GM12878 (cell line): ENCODE measurements at regions not wholly inside any gene's neighbourhood (a gene's known extent, or its start where the extent isn't known, plus 50 kb on each side); places are given as distances from the start of the nearest gene placed in this dataset.

ENCODE experiments used
- ATAC-seq: fragments of 200-7000 bp; cut with Tn5 transposase; 3 replicates; pipeline ENCODE4 v1.9.1; 2020; ENCODE audit warnings: mild to moderate bottlenecking, moderate library complexity
- BruUV-seq: library from RNA; stranded (reverse); fragments of 400-500 nt; replicated peaks from 2 replicates; lab custom pipeline; 2021; lab: Mats Ljungman, UMichigan
- CTCF ChIA-PET: fragments of 300-600 bp; sonication (Branson Sonifier 250); formaldehyde crosslinking; extraction: SDS; loops from one replicate; lab custom pipeline; 2021; ENCODE audit warnings: inconsistent platforms; lab: Yijun Ruan, JAX
- POLR2A ChIA-PET: fragments of 350-600 bp; formaldehyde crosslinking; extraction: SDS; loops from one replicate; lab custom pipeline; 2021; ENCODE audit warnings: inconsistent platforms; lab: Charles Lee
- RAD21 ChIA-PET: fragments of 300-600 bp; sonication (Branson Sonifier 250); formaldehyde crosslinking; loops from one replicate; lab custom pipeline; 2023; ENCODE audit warnings: antibody characterized with exemption; ENCODE audit not compliant: unreplicated experiment; lab: Charles Lee
- SMC1A ChIA-PET: fragments of 300-600 bp; sonication (Branson Sonifier 250); formaldehyde crosslinking; loops from one replicate; lab custom pipeline; 2023; ENCODE audit not compliant: unreplicated experiment, uncharacterized antibody; lab: Charles Lee
- DNase-seq: peaks from one replicate; pipeline ENCODE4 v3.0.0-alpha.2; 2011; ENCODE audit warnings: low read depth, low spot score
- FAIRE-seq: peaks from 3 replicates; lab custom pipeline; 2011; peaks lifted over from hg19 to GRCh38; lab: Jason Lieb, UNC
- H2AFZ ChIP-seq: 2 replicates; pipeline ENCODE4 v1.6.0; 2011; ENCODE audit warnings: low read depth, low read length, control low read depth; ENCODE audit not compliant: control insufficient read depth
- H3K27ac ChIP-seq: 2 replicates; pipeline ENCODE4 v1.5.1; 2011; ENCODE audit warnings: control low read depth; ENCODE audit not compliant: control insufficient read depth, insufficient read depth
- H3K27me3 ChIP-seq, 2 experiments: replicated peaks in 1 of 2; 2 replicates each; pipeline versions ENCODE4 v1.6.0 to v1.6.1; 2011; ENCODE audit warnings: low read length in 1 of 2; ENCODE audit not compliant: control insufficient read depth in 2 of 2, insufficient read depth in 2 of 2
- H3K36me3 ChIP-seq, 2 experiments: 2 replicates each; pipeline ENCODE4 v1.5.1; 2011; ENCODE audit warnings: low read length in 1 of 2; ENCODE audit not compliant: control insufficient read depth in 2 of 2, insufficient read depth in 2 of 2
- H3K4me1 ChIP-seq: 2 replicates; pipeline ENCODE4 v1.6.1; 2011; ENCODE audit warnings: mild to moderate bottlenecking, low read length, moderate library complexity, mixed read lengths; ENCODE audit not compliant: control insufficient read depth, insufficient read depth
- H3K4me2 ChIP-seq: 2 replicates; pipeline ENCODE4 v1.6.0; 2011; ENCODE audit warnings: control low read depth; ENCODE audit not compliant: control insufficient read depth, insufficient read depth
- H3K4me3 ChIP-seq: fragments of 200-600 bp; sonication (generic); 2 replicates; pipeline ENCODE4 v1.5.1; 2016
- H3K79me2 ChIP-seq: 2 replicates; pipeline ENCODE4 v1.6.0; 2011; ENCODE audit warnings: low read length; ENCODE audit not compliant: control insufficient read depth, insufficient read depth
- H3K9ac ChIP-seq: 2 replicates; pipeline ENCODE4 v1.8.0; 2011; ENCODE audit warnings: low read length, control low read depth, mixed read lengths; ENCODE audit not compliant: control insufficient read depth, insufficient read depth
- H3K9me3 ChIP-seq: replicated peaks from 3 replicates; pipeline ENCODE4 v1.5.1; 2011; ENCODE audit warnings: mild to moderate bottlenecking, low read length; ENCODE audit not compliant: control insufficient read depth, insufficient read depth
- H4K20me1 ChIP-seq: 2 replicates; pipeline ENCODE4 v1.6.0; 2011; ENCODE audit not compliant: control insufficient read depth, insufficient read depth
- MTA2 ChIP-seq: fragments of 450-650 bp; IDR thresholded peaks from 2 replicates; pipeline ENCODE4 v1.6.1; 2016; ENCODE audit warnings: low read depth, mild to moderate bottlenecking, moderate library complexity
- YBX1 ChIP-seq: fragments of 450-650 bp; IDR thresholded peaks from 2 replicates; pipeline ENCODE4 v1.6.1; 2016; ENCODE audit warnings: antibody characterized with exemption
- ZZZ3 ChIP-seq: IDR thresholded peaks from 2 replicates; pipeline ENCODE4 v1.6.1; 2011; ENCODE audit warnings: low read depth; ENCODE audit not compliant: control insufficient read depth, insufficient read length
- WGBS: methylation state at CpG from one replicate; pipeline ENCODE4 v1.1.6; 2016; ENCODE audit warnings: low lambda C conversion rate; ENCODE audit not compliant: insufficient replicate concordance, insufficient coverage; ENCODE audit errors: missing lambda C conversion rate; 5-methylcytosine and 5-hydroxymethylcytosine counted together
- in situ Hi-C: fragments of 300-500 bp; cut with MboI; formaldehyde crosslinking; loops from 9 replicates; pipeline ENCODE4 v1.14.3; 2018; ENCODE audit warnings: mixed read lengths
- intact Hi-C: fragments of 100-400 bp; cut with micrococcal nuclease; formaldehyde crosslinking; loops from one replicate; pipeline ENCODE4 v1.14.2; 2022; ENCODE audit not compliant: unreplicated experiment
- TF ChIP-seq, protein P1 (sequence below): fragments of 450-650 bp; IDR thresholded peaks from 2 replicates; pipeline ENCODE4 v1.6.1; 2017; ENCODE audit warnings: antibody characterized with exemption, mild to moderate bottlenecking, moderate library complexity
- TF ChIP-seq, protein P2 (sequence below): fragments of 450-650 bp; IDR thresholded peaks from 2 replicates; pipeline ENCODE4 v1.6.1; 2017; ENCODE audit warnings: mild to moderate bottlenecking, moderate library complexity

DNA sequence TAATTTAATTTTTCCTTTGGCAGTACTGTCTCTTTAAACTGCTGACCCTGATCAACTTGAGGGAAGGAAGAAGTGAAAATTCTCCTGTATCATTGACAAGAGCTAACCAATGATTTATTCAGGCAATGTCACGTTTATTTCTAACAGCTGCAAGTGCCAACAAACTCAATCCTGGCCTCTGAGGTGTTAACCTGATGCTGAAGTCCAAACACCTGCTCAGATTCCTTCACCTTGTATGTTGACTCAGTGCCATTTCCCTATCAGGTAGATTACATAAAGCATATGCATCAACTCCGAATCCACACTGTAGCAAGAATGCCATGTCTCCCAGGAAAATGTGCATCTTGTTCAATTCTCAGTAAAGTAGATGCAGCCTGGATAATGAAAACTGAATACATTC is 820.0 kb downstream of the XPNPEP1 start:
- Histone ChIP-seq H3K79me2 (no peaks in the 10 kb centered on the region), H3K36me3 (no peaks in the 10 kb centered on the region), H2AFZ (no peak overlapping the region), H3K9me3 (no peaks in the 10 kb centered on the region), H3K27ac (no peak overlapping the region), H3K4me1 (no peaks in the 10 kb centered on the region), H3K4me3 (no peak overlapping the region), H3K27me3 (no peaks in the 10 kb centered on the region), H4K20me1 (no peaks in the 10 kb centered on the region)
- WGBS = 3% methylated on average over 2 of the region's 2 CpGs
- no peak for FAIRE-seq
- in situ Hi-C loops = no loop called here
- no peak for ATAC-seq
- BruUV-seq = no TSS peak
- ChIA-PET POLR2A (no interaction called here), RAD21 (no interaction called here), CTCF (no interaction called here), SMC1A (no interaction called here)
- DNase-seq = no peak
- intact Hi-C loops = no loop called here
- TF ChIP-seq, protein P1, sequence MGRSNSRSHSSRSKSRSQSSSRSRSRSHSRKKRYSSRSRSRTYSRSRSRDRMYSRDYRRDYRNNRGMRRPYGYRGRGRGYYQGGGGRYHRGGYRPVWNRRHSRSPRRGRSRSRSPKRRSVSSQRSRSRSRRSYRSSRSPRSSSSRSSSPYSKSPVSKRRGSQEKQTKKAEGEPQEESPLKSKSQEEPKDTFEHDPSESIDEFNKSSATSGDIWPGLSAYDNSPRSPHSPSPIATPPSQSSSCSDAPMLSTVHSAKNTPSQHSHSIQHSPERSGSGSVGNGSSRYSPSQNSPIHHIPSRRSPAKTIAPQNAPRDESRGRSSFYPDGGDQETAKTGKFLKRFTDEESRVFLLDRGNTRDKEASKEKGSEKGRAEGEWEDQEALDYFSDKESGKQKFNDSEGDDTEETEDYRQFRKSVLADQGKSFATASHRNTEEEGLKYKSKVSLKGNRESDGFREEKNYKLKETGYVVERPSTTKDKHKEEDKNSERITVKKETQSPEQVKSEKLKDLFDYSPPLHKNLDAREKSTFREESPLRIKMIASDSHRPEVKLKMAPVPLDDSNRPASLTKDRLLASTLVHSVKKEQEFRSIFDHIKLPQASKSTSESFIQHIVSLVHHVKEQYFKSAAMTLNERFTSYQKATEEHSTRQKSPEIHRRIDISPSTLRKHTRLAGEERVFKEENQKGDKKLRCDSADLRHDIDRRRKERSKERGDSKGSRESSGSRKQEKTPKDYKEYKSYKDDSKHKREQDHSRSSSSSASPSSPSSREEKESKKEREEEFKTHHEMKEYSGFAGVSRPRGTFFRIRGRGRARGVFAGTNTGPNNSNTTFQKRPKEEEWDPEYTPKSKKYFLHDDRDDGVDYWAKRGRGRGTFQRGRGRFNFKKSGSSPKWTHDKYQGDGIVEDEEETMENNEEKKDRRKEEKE = no peak
- TF ChIP-seq ZZZ3 = no peak
- no peak for TF ChIP-seq MTA2
- TF ChIP-seq YBX1 = no peak
- TF ChIP-seq, protein P2, sequence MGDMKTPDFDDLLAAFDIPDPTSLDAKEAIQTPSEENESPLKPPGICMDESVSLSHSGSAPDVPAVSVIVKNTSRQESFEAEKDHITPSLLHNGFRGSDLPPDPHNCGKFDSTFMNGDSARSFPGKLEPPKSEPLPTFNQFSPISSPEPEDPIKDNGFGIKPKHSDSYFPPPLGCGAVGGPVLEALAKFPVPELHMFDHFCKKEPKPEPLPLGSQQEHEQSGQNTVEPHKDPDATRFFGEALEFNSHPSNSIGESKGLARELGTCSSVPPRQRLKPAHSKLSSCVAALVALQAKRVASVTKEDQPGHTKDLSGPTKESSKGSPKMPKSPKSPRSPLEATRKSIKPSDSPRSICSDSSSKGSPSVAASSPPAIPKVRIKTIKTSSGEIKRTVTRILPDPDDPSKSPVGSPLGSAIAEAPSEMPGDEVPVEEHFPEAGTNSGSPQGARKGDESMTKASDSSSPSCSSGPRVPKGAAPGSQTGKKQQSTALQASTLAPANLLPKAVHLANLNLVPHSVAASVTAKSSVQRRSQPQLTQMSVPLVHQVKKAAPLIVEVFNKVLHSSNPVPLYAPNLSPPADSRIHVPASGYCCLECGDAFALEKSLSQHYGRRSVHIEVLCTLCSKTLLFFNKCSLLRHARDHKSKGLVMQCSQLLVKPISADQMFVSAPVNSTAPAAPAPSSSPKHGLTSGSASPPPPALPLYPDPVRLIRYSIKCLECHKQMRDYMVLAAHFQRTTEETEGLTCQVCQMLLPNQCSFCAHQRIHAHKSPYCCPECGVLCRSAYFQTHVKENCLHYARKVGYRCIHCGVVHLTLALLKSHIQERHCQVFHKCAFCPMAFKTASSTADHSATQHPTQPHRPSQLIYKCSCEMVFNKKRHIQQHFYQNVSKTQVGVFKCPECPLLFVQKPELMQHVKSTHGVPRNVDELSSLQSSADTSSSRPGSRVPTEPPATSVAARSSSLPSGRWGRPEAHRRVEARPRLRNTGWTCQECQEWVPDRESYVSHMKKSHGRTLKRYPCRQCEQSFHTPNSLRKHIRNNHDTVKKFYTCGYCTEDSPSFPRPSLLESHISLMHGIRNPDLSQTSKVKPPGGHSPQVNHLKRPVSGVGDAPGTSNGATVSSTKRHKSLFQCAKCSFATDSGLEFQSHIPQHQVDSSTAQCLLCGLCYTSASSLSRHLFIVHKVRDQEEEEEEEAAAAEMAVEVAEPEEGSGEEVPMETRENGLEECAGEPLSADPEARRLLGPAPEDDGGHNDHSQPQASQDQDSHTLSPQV = no peak
- TF ChIP-seq, all 136 proteins: peak for 0
- Histone ChIP-seq H3K9ac (no peak overlapping the region), H3K4me2 (no peak overlapping the region)
